Right ventricle myocardium superior (tissue), 1 donor: ENCODE measurements at regions not wholly inside any gene's neighbourhood (a gene's known extent, or its start where the extent isn't known, plus 50 kb on each side); places are given as distances from the start of the nearest gene placed in this dataset.
"Not testable (repeated sequence)": the region's sequence is repeated elsewhere in the genome, so short reads cannot be mapped to it uniquely, and the experiment has no call there.

Experiments
- ATAC-seq: fragments of 200-7000 bp; cut with Tn5 transposase; one replicate; pipeline ENCODE4 v1.9.1; 2020; ENCODE audit warnings: mild to moderate bottlenecking; ENCODE audit not compliant: poor library complexity
- DNase-seq: peaks from one replicate; pipeline ENCODE4 v3.0.0-alpha.2; 2020
- intact Hi-C: fragments of 100-400 bp; cut with DNase I; formaldehyde crosslinking; loops from one replicate; pipeline ENCODE4 v1.11.2; 2022
- donor health status: DM: no; HTN: yes; CAD: no; lungs with severe emphysema.

- DNase-seq (no peak), ATAC-seq (no peak)
- intact Hi-C loops, result no loop called here
Measured at GRCh38 chr13:81988567-81988966, 1647.6 kb upstream of the SPRY2 start.

DNA sequence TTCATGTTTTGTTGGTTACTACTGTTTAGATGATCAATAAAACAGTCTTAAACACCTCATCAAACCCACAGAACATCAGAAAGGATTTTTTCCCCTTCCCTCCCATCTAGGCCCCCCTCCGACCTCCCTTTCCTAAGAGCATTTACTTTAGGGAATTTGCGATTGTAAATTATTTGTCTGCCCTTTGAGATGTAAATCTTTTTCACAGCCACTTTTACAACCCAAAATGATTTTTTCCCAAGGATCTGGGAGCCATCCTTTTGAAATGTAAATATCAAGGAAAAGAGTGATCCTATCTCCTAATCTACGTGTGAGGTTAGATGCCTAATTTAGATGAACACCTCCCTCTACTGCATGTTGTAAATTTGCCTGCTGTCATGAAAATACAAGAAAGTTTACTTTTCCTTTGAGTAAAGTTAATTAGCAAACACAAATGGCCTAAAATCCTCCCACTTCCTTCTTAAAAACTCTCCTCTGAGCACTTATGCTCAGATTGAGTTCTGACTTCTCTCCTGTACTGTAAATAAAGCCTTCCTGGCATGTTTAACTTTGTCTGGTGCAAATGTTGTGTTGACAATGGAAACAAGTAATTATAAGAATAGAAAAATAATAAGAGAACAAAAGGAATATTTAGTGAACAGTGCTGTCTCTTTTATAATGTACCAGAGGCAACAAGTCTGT lies 1646.9 kb upstream of the SPRY2 start:
- ATAC-seq (no peak), DNase-seq (no peak)
- intact Hi-C loops, result no loop called here

- DNase-seq (no peak), ATAC-seq (no peak)
- intact Hi-C loops, result no loop called here
Measured at GRCh38 chr13:81987159-81987558, 1646.2 kb upstream of the SPRY2 start.

DNA sequence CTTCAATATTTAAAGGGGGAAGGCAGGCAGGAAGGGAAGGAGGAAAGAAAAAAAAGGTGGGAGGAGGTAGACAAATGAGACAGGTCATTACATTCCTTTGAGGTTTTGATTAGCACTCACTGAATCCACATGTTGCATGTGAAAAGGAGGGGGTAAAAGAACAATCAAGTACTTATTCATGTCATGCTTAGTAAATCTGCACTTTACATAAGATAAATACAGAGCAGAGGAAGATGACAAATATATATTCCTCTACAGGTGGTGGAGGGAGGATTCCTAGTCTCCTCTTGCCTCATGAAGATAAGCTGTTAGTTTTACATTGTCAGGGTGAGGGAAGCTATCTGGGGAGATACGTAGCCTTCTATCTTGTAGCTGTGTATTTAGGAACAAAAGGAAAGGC lies 1645.4 kb upstream of the SPRY2 start:
- ATAC-seq, result no peak
- DNase-seq, result no peak
- intact Hi-C loops, result no loop called here

- DNase-seq (no peak), ATAC-seq (no peak)
- intact Hi-C loops, result no loop called here
Measured at GRCh38 chr13:81957121-81957520, 1616.2 kb upstream of the SPRY2 start.

DNA sequence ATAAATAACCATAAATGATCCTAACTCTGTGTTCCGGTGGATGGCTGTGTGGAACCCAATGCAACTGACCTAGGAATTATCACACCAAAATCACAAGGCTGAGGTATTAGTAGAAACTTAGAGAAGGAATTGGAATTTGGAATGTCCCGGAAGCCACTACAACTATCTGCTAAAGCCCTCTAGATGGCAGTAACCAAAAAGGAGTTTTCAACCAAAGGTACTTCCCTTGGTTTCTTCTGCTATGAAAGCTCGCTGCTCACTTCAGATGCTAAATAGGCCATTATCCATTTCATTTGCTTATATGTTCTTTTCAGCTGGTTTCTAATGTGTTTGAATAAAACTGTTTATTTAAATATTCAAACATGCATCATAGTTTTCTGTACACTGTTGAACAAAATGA lies 1589.1 kb upstream of the SPRY2 start:
- intact Hi-C loops, result no loop called here
- no peak for ATAC-seq

GRCh38 chr13:81927347-81927746 lies 1586.4 kb upstream of the SPRY2 start:
- intact Hi-C loops, result no loop called here
- DNase-seq (no peak), ATAC-seq (no peak)

More for the DNA sequence above, 1589.1 kb upstream of the SPRY2 start:
- DNase-seq, result no peak

GRCh38 chr13:81917810-81918209 lies 1576.9 kb upstream of the SPRY2 start:
- DNase-seq (no peak), ATAC-seq (no peak)
- intact Hi-C loops, result no loop called here

- no peak for DNase-seq
- intact Hi-C loops, result no loop called here
- ATAC-seq, result no peak
Measured at GRCh38 chr13:81916461-81916860, 1575.5 kb upstream of the SPRY2 start.

- DNase-seq (no peak), ATAC-seq (no peak)
- intact Hi-C loops, result no loop called here
Measured at GRCh38 chr13:81907787-81908372, 1567.0 kb upstream of the SPRY2 start.

DNA sequence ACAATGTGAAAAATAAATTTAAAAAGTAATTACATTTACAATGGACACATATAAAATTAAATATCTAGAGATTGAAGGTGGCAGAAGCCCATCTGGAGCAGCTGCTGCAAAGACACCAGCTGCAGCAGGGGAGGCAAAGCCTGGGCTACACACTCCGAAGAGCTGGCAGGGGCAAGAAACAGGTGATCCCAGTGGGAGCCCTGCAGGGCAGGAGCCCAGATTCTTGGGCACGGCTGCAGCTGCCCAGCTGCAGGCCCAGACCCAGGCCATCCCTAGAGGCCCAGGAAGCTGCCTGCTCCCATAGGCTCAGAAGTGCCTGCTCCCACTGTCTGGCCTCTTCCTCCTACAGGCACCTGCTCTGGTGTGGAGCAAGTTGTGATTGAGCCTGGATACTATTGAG lies 1547.9 kb upstream of the SPRY2 start:
- no peak for DNase-seq
- ATAC-seq, result no peak
- intact Hi-C loops, result no loop called here

- DNase-seq (no peak), ATAC-seq (no peak)
- intact Hi-C loops, result no loop called here
Measured at GRCh38 chr13:81874681-81875661, 1534.0 kb upstream of the SPRY2 start.

DNA sequence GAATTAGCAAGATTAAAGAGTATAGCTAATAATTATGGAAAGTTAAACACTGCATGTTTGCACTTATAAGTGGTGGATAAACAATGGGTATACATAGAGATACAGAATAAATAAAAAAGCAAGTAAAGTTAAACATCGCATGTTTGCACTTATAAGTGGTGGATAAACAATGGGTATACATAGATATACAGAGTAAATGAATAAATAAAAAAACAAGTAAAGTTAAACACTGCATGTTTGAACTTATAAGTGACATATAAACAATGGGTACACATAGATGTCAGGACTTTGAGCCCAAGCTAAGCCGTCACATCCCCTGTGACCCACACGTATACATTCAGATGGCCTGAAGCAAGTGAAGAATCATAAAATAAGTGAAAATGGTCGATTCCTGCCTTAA lies 1533.3 kb upstream of the SPRY2 start:
- DNase-seq, result no peak
- intact Hi-C loops, result no loop called here
- ATAC-seq, result no peak

- ATAC-seq (no peak), DNase-seq (no peak)
- intact Hi-C loops, result no loop called here
Measured at GRCh38 chr13:81872581-81872980, 1531.7 kb upstream of the SPRY2 start.

GRCh38 chr13:81871751-81872325 lies 1530.9 kb upstream of the SPRY2 start:
- ATAC-seq, intact Hi-C loops: not testable (repeated sequence)

DNA sequence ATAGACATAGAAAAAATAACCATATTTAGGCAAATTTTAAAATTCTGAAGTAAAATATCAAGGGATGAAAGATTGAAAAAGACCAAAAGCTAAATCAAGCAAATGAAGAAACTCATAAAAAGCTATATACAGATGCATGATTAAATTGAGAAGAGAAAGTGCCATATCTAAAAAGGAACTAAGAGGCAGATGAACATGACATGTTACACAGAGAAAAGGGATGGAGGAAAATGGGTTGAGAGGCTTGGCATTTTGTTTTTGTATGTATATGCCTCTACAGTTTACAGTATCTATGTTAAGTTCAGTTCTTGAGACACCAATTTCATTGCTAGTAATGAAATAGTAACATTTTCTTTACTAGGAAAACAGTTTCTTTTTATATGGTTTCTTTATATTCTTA lies 1507.4 kb upstream of the SPRY2 start:
- ATAC-seq (no peak), DNase-seq (no peak)
- intact Hi-C loops, result no loop called here

More at GRCh38 chr13:81871751-81872325, 1530.9 kb upstream of the SPRY2 start:
- not testable (repeated sequence) for DNase-seq

DNA sequence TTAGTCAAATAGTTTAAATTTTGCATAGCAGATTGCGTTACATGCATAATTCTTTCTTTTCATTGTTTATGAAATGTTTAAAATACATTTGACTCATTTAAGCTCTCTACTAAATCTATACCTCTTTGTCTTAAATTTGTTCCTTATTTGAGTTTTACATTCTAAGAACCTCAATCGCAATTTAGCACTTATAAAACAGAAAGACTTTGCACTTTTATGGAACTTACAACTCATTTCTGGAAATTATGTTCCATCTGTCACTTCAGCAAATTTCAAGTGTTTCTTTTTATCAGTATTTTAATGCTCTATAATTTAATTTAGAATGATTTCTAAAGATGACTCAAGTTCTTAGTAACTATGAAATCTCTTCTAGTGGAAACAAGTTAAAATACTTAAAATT lies 1505.8 kb upstream of the SPRY2 start:
- no peak for DNase-seq
- ATAC-seq, result no peak
- intact Hi-C loops, result no loop called here

DNA sequence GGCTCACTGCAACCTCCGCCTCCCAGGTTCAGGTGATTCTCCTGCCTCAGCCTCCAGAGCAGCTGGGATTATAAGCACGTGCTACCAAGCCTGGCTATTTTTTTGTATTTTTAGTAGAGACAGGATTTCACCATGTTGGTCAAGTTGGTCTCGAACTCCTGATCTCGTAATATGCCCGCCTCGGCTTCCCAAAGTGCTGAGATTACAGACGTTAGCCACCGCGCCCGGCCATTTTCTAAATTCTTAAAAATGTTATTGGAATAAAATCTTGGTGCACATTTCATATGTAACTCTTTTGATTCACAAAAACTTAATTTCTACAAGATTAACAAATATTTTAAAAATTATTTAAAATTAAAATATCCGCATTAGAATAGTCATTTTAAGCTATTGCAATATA lies 1480.3 kb upstream of the SPRY2 start:
- intact Hi-C loops, result no loop called here
- DNase-seq (no peak), ATAC-seq (no peak)

- ATAC-seq (no peak), DNase-seq (no peak)
- intact Hi-C loops, result no loop called here
Measured at GRCh38 chr13:81800433-81800832, 1459.5 kb upstream of the SPRY2 start.
